HuH-7.5 (cell line): ENCODE measurements at regions not wholly inside any gene's neighbourhood (a gene's known extent, or its start where the extent isn't known, plus 50 kb on each side); places are given as distances from the start of the nearest gene placed in this dataset.
A peak's percentile ranks its signal among the peaks of the same experiment; 100 is the strongest.
"Not testable (repeated sequence)": the region's sequence is repeated elsewhere in the genome, so short reads cannot be mapped to it uniquely, and the experiment has no call there.

ENCODE experiments used
- DNase-seq: peaks from one replicate; pipeline ENCODE4 v3.0.0; 2011; ENCODE audit warnings: low spot score

DNA sequence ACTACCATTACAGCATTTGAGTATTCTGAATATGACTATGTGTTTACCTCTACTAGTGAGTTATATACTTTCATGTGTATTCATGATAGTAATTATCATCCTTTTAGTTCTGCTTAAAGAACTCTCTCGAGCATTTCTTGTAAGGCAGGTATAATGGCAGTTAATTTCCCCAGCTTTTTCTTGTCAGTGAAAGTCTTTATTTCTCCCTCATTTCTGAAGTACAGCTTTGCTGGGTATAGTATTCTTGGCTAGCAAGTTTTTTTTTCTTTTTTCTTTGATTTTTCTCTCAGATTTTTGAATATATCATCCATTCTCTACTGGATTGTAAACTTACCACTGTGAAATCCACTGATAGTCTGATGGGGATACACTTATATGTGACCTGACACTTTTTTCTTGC, 165.9 kb upstream of the ARHGAP5 start:
- DNase-seq, result no peak

DNA sequence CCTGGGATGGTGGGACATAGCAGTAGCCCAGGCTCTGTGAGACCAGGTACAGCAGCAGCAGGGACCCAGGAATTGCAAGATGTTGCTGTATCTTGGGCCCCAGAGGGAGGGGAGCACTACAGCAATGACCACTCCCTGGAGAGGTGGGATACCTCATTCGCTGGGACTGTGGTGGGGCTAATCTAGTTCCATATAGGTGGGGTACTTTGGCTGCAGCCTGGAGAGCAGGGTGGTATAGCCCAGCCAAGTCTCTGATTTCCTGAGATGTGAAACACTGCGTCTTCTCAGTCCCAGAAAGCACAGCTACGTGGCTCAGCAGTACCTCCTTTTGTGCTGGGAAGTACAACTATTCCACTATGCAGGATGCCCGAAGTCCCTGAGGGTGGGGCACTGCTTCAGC, 163.7 kb upstream of the ARHGAP5 start:
- DNase-seq, result no peak

DNA sequence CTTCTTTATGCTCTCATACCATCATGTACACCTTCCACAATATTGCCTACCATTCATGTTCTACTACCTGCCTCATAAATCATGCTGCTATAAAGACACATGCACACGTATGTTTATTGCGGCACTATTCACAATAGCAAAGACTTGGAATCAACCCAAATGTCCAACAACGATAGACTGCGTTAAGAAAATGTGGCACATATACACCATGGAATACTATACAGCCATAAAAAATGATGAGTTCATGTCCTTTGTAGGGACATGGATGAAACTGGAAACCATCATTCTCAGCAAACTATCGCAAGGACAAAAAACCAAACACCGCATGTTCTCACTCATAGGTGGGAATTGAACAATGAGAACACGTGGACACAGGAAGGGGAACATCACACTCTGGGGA, 158.8 kb upstream of the ARHGAP5 start:
- DNase-seq, result not testable (repeated sequence)

DNA sequence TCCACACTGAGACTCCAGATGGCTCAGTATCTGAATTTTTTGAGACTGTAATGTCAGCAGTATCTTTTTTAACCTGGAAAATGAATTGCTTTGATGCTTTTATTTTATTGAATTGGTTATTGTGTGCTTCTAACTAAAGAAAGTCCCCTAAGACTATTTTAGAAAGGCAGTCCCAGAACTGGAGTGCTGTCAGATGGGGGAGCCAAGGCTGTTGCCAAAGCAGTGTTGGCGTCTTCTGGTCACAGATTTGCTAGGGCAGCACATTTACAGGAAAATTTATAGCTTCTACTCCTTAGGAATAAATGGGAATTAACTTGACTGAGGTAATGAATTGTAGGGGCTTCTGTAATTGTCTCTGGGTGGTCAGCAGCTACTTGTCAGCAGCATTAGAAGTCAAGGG, 157.1 kb upstream of the ARHGAP5 start:
- DNase-seq, result no peak

DNA sequence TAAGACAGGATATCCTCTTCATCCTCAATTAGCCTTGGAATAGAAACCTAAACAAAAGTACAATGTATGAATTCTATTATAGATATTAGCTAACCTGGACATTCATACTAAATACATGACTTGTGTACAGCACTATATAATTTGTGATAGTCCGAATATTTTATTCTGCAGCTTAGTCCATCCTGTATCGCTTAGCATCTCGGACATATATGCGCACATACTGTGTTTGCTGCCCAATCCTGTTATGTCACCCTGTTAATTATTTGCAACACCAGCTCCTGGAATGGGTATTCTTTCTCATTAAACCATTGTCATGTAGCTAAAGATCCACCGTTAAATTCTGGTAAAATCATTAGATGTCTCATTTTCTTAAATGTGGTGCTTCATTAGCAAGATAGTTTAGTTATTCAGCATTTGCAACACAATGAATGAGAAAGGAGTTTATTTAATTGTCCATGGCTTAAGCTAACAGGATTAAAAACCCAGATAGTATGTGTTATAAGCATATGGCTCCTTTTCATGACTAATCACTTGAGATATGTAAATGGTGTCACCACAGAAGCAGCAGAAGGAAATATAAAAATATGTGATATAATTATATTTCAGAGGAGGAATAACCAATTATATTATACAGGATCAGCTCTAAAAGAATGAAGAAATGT, 156.0 kb upstream of the ARHGAP5 start:
- DNase-seq, result no peak

DNA sequence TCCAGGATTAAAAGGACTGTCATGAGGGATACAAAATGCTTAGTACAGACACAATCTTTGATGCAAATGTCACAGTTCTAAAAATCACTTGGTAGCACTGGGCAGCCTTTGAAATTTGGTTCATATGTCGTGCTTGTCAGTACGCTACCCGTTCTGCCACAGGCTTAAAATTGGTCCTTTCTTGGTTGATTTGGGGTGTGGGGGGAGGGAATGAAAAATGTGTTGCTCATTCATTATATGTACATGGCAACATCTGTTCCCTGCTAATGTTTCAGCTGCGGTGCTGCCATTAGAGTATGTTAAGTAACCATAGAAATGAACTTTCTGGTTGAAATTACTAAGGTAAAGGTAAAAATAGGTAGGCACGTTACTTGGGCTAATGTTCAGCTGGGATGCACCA, 155.4 kb upstream of the ARHGAP5 start:
- DNase-seq, result no peak

DNA sequence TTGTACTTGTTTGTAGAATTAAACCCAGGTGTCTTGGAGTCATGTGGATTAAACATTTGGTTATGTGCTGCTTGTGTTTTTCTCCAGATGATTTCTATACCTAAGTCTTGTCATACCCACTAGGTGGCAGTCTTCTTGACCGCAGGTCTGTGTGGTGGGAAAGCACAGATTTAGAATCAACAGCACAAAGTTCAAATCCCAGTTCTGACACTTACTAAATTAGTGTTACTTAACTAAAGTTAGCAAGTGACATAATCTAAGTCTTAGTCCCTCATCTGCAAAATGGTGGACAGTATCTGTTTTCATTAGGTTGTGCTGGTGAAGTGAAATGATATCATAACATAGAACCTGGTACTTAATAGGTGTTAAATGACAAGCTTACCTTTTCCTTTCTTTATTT, 151.0 kb upstream of the ARHGAP5 start:
- peak; percentile 93 for DNase-seq

DNA sequence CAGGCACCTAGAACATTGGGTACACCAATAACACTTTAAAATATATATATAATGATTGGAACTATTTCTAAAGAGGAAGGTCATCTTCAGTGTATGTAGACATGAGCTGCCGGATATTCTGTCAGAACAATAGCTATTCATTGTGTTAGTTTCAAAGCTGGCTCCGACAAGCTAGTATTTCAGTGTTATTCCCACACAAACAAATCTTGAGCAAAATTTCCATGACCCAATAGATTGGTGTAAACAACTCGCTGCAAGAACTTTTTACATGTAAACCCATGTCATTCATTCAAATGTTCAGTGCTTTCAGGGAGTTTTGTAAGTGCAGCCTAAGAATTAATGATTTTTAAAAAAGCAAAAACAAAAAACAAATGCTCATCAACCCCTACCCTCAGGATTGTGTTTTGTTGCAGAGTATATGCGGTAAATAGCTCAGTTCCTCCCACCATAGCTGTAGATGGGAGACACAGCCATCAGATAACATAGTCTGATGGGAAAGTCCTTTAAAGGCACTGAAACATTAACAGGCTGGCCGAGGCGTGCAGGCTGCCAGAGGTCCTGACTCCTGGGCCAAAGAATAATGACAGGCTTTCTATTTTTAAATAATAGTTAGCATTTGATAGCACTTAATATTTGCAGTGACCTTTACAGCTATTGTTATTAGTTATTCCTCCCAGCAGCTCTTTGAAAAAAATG, 150.3 kb upstream of the ARHGAP5 start:
- no peak for DNase-seq

DNA sequence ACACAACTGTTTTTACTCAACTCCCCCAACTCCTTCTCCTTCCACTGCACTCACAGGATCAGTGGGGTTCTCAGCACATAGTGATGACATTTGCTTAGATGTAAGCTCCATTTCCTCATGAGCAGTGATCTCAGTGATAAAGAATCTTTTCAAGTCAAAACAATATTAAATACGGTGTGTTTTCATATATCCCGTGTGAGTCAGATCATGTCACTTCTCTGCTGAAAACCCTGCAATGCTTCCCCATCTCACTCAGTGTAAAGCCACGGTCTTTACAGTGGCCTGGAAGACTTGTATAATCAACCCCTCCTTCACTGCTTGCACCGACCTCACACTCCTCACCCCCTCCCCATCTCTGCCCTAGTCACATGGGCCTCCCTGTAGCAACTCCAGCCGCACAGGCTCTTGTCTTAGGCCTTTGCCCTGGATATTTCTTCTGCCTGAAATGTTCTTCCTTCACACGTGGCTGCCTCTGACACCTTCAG, 149.7 kb upstream of the ARHGAP5 start:
- no peak for DNase-seq

DNA sequence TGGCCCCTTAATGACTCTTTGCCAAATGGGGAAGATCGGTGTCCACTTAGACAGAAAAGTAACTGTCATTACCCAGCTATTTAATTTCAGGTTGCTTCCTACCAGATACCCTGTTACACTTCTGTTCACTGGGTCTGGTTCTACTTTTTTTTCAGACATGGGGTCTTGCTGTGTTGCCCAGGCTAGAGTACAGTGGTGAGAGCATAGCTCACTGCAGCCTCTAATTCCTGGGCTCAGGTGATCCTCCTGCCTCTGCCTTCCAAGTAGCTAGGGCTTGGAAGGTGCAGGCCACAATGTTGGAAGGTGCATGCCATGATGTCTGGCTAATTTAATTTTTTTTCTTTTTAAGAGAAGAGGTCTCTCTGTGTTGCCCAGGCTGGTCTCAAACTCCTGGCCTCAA, 147.0 kb upstream of the ARHGAP5 start:
- no peak for DNase-seq

DNA sequence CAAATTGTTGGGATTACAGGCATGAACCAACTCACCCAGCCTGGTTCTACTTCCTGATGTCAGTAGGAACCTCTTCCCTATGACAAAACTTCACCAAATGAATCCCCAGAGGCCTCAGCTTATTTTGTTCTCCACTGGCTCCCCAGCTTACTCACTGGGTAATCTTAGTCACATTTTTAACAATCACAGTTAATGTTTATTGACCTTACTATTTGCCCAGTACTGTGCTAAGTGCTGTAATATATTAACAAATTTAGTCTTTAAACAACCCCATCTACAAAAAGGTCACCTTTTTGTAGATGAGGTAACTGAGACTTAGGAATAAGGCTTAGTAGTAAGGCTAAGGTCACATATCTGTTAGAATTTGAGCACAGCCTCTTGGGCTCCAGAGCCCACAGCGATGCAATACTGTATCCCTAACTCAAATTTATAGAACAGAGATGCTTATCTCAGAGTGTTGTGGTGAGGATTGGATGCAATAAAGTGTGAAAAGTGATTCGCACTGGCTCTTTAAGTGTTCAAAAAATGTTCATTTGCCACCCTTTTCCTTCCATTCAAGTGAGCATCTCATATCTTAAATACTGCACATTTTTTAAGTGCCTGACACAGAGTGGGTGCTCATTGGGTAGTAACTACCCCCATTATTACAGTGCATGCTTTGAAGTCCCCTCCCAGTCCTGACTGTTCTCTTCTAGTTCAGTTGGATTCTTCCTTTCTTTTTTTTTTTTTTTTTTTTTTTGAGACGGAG, 146.4 kb upstream of the ARHGAP5 start:
- DNase-seq, result peak; percentile 78

DNA sequence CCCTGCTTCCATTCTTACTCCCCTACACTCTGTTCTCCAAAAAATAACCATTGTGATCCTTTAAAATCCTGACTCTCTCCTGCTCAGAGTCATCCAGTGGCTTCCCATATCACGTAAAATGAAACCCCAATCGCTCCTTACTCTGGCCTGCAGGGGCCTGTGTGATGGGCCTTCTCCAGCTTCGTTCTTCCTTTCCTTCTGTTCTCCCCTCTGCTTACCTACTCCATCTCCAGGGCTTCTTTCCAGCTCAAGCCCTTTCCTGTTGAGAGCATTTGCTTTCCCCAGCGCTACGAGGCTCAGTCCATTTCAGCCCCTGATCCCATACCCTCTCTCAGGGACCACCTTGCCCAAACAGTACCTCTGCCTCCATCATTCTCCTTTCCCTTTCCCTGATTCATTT, 144.4 kb upstream of the ARHGAP5 start:
- DNase-seq, result no peak

DNA sequence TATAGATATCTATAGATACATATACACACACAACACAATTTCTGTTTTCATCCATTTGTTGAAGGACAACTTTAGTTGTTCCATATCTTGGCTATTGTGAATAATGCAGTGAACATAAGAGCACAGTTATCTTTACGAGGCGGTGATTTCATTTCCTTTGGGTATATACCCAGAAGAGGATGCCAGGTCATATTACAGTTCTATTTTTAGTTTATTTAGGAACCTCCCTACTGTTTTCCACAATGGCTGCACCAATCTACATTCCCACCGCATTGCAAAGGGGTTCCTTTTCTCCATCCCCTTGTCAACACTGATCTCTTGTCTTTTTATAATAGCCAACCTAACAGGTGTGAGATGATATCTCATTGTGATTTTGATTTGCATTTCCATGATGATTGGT, 143.4 kb upstream of the ARHGAP5 start:
- no peak for DNase-seq

DNA sequence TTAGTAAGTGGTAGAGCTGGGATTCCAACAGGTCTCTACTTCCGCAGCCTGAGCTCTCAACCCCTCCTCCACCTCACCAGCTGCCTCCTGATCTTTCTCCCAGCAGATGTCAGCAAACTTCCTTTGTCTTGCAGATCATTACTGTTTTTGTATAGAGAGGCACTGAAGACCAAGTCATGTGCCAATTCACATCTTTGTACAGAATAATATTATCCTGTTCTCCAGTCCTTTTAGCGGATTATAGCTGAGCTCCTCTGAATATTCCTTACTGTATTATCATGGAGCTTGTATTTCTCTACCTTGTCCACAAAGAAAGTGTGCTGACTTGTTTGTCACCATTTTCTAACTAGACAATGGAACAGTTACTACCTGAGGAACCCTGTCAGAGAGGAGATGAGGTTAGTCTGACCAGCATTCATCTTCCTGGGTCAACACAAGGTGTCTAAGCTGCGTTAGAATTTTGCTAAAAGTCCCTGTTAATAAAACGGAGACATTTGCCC, 142.3 kb upstream of the ARHGAP5 start:
- DNase-seq, result peak; percentile 93

DNA sequence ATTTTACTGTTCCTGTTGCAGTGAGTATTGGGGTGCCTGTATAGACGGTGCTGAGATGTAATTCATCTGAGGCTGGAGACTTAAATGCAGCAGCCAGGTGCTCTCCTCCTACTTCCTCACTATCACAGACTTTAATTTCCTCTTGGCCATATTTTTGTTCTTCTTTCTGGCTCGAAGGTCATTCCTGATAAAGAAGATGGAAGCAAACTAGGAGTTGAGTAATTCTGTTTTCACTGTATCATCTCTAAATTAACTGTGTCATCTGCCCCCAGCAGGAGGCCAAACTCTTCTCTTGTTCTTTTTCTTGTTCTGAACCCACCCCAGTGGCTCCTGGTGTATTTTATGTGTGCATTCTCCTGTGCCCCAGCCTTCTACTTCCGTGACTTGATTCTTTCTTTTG, 141.7 kb upstream of the ARHGAP5 start:
- no peak for DNase-seq

DNA sequence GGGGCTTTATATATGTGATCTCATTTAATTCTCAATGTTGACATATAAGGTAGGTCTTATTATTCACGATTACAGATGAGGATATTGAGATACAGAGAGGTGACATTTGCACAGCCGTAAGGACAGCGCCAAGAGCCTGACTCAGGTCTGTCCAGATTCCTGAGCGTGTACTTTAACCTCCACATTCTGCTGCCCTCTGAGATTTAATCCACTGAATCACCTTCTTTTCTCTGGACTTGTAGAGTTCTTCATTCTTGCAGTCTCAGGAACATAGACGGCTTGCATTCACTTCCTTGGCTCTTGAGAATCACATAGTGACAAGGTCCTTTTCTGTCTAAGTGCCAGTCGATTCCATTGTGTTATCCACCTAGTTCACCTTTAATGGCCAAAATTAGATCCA, 141.0 kb upstream of the ARHGAP5 start:
- no peak for DNase-seq

DNA sequence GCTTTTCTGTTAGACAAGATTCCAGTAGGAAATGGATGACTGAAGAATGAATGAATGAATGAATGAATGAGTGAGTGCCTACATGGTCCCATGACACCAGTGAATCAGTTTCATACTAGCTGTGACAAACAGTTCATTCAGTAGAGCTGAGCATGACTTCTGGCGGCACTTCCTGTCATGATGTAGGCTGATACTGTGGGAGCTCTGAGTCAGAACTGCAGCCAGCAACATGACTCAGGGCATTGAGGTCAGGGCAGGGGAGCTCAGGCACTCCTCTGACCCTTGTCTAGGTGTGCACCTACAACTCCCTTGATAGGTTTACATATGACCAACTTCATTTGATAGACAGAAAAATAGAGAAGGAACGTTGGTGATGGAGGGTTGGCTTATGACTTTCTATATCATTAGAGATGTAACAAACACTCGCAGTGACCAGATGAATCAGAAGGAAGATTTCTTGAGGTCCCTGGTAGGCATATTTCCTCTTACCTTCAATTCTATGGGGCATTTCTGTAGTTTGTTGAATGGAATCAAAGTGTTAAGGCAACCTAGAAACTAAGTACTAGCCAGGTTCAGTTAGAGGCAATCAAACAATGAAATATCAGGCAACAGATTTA, 139.3 kb upstream of the ARHGAP5 start:
- peak; percentile 82 for DNase-seq

DNA sequence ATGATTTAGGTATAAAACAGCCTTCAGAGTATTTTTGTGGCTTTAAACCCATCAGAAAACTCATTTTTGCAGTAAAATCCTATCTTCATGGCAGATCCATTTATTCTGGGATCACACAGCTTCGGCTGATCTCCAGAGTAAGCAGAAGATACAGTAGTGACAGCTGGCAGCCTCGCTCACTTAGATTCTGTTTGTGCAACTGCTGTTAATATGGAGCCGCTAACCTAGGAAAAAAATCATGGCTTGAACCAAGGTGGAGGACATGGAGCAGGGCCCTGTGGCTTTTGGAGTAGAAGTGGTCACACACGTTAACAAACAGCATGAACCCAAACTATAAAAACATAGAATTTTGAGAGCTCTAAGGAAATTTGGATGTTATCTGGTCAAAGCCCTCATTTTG, 137.2 kb upstream of the ARHGAP5 start:
- DNase-seq, result no peak

DNA sequence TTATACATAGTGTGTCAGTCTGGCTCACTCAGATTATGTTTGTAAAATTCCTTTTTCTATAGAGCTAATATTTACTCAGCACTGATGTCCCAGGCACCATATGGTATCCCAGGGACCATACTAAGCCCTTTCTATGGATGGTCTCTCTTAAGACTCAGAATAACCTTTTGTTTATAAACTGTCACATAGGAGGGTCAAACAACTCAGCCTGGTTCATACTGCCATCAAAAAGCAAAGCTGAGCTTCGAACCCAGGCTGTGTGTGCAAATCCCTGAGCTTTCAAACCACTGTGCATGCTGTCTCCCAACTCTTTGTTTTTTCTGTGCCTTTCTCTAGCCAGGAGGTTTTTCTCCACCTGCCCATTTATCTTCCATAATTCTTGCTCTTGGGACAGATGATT, 135.6 kb upstream of the ARHGAP5 start:
- DNase-seq, result no peak

DNA sequence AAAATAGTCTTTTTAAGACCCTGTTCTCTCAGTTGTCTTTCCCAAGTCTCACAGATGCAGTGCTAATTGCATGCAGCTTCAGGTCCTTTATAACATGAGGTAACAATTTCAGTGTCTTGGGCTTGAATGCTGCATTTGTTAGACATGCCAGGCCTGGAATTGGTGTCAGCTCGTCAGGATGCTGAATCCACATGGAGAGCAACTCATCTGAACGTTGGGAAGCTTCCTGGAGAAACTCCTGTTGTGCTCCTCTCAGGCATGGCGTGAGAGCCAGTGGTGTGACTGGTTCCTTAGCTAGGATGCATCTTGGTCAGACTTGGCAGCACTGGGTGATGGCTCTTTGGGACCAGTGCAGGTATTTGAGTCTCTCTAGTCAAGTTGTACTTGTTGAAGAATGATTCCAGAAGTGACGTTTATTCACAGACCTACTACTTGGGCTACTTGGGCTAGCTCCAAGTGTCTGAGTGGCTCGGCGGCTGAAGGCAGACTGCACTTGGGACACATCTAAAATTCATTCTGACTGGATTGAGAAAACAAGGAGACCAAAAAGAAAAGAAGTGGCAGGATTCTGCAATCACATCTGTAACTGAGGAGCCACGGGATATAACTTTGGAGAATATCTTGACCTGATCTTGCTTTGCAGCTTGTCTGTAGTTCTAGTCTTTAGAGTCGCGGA, 134.8 kb upstream of the ARHGAP5 start:
- DNase-seq, result no peak

DNA sequence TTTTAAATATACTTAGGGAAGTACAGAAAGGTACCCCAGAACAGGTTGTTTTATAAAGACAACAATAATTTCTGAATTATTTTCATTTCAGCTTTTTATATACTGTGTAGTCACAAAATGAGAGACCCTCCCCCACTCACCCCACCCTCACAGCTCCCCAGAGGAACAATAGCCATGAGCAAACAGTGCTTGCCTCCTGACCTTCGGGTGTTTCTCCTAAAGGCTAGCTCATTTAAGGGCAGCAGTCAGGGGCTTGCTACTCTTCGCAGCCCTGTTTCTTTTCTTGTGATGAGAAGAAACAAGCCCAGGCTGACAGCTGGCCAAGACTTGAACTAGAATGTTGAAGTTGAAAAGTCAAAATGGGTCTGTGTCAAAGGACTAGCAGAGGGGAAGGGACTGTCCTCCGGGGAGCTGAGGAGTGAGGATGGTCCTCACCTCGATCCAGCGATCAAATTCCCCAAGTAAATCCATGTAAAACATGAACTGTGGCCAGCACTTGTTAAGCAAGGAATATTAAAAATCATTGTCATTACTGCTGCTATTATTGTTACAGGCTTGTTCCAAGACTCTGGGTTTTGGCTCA, 133.8 kb upstream of the ARHGAP5 start:
- no peak for DNase-seq

DNA sequence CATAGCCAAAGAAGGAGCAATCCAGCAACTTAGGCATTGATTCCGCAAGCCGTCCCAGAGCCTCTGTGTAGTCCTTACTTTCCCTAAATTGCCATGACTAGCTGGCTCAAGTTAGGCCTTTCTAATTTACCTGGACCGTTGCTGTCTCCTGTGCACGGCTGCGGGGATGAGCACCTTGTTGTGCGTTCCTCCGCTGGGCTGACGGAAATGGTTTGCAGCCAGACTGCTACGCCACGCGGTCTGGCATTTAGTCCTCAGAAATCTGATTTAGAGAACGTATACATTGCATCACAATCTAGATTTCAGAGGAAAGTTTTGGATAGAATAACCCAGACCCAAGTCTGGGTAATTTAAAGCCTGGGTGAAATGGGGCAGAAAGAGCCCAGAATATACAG, 133.2 kb upstream of the ARHGAP5 start:
- DNase-seq, result no peak
